ENCODE measurements at regions not wholly inside any gene's neighbourhood (a gene's known extent, or its start where the extent isn't known, plus 50 kb on each side); places are given as distances from the start of the nearest gene placed in this dataset.

DNA sequence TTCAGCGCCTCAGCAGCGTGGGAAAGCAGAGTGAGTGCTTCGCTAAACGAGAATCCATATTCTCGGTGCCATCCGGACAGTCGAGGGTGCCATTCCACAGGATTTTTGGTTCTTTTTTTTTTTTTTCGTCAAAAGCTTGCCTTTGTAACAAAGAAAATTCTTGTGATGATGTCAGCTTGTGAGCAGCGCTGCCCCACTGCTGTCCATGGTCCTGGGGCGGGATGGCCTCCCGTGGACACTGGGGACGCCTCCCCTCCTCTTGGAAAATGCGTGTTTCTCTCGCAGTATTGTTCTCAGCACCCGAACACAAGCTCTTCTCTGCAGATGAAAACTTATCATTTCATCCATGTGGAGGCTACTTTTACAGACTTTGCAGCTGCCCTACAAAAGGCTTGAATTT is 477.4 kb downstream of the TCERG1L start:
- H3K9me3 ChIP-seq (ENCODE audit: control insufficient read depth, low read length): no peaks in the 10 kb centered on the region
- H3K27me3 ChIP-seq (ENCODE audit: control insufficient read depth, insufficient read depth): no peaks in the 10 kb centered on the region
- H3K4me3 ChIP-seq (ENCODE audit: low read length): no peak overlapping the region
- DNase-seq (no peak), ATAC-seq (no peak)
- 74% methylated on average over 15 of the region's 15 CpGs for WGBS
- no peak overlapping the region for H3K27ac ChIP-seq (ENCODE audit: low read length)
- intact Hi-C loops (cut with DNase I): no loop called here
- no peaks in the 10 kb centered on the region for H3K4me1 ChIP-seq (ENCODE audit: control insufficient read depth, insufficient read depth, low read length)

DNA sequence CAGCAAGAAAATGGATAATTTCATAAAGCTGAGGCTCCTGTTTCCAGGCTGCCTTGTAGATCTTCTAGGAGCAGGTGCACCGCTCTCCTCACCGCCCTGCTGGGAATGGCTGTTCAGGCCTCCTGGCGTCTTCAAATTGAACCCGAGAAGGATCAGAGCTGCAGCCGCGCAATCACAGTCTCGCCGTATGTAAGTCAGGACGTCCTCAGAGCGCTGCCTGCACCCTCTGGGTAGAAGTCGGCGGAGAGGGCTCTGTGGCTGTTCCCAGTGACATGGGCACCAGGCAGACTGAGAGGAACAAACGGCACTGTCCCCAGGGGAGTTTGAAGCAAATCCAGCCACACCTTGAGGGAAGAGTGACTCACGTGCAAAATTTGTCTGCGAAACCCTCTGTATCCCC is 476.9 kb downstream of the TCERG1L start:
- intact Hi-C loops (cut with DNase I): no loop called here
- no peak for ATAC-seq

DNA sequence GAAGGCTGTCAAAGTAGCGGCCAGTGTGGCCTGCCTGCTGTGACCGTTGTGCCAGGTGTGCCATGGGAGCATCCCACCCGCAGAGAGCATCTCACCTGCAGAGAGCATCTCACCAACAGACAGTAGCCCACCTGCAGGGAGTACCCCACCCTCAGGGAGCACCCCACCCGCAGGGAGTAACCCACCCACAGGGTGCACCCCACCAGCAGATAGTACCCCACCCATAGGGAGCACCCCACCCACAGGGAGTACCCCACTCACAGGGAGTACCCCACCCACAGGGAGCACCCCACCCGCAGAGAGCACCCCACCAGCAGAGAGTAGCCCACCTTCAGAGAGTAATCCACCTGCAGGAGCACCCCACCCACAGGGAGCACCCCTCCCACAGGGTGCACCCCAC is 476.5 kb downstream of the TCERG1L start:
- 74% methylated on average over 5 of the region's 5 CpGs for WGBS
- no peaks in the 10 kb centered on the region for H3K9me3 ChIP-seq (ENCODE audit: control insufficient read depth, low read length)

More for the DNA sequence above, 476.9 kb downstream of the TCERG1L start:
- 89% methylated on average over 15 of the region's 15 CpGs for WGBS
- Histone ChIP-seq H3K4me3 (ENCODE audit: low read length) (no peak overlapping the region), H3K9me3 (ENCODE audit: control insufficient read depth, low read length) (no peaks in the 10 kb centered on the region), H3K27me3 (ENCODE audit: control insufficient read depth, insufficient read depth) (no peaks in the 10 kb centered on the region), H3K4me1 (ENCODE audit: control insufficient read depth, insufficient read depth, low read length) (no peaks in the 10 kb centered on the region), H3K27ac (ENCODE audit: low read length) (no peak overlapping the region)
- no peak for DNase-seq

DNA sequence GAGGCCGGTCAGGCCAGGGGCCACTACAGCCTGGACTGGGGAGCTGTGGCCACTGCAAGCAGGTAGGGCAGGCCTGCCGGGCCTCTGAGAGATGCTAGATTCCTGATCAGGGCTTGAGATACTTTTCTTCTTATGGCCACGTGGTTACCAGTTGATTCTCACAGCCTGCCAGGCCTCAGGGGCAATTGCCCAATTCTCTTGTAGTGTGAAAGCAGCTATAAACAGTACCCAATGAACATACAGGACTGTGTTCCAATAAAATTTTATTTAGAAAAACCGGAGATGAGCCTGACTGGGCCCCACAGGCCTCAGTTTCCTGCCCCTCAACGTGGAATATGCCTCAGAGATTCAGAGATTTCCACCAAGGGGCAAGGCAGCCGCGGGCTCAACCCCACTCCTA is 475.2 kb downstream of the TCERG1L start:
- Histone ChIP-seq H3K27me3 (ENCODE audit: control insufficient read depth, insufficient read depth) (no peaks in the 10 kb centered on the region), H3K9me3 (ENCODE audit: control insufficient read depth, low read length) (no peaks in the 10 kb centered on the region), H3K4me3 (ENCODE audit: low read length) (no peak overlapping the region), H3K27ac (ENCODE audit: low read length) (no peak overlapping the region), H3K4me1 (ENCODE audit: control insufficient read depth, insufficient read depth, low read length) (no peaks in the 10 kb centered on the region)
- no peak for ATAC-seq
- no peak for DNase-seq
- intact Hi-C loops (cut with DNase I): no loop called here
- WGBS: 78% methylated on average over 7 of the region's 7 CpGs

More for the DNA sequence above, 476.5 kb downstream of the TCERG1L start:
- H3K4me3 ChIP-seq (ENCODE audit: low read length): no peak overlapping the region
- no peaks in the 10 kb centered on the region for H3K27me3 ChIP-seq (ENCODE audit: control insufficient read depth, insufficient read depth)
- intact Hi-C loops (cut with DNase I): no loop called here
- H3K4me1 ChIP-seq (ENCODE audit: control insufficient read depth, insufficient read depth, low read length): no peaks in the 10 kb centered on the region
- no peak for DNase-seq
- H3K27ac ChIP-seq (ENCODE audit: low read length): no peak overlapping the region
- no peak for ATAC-seq

DNA sequence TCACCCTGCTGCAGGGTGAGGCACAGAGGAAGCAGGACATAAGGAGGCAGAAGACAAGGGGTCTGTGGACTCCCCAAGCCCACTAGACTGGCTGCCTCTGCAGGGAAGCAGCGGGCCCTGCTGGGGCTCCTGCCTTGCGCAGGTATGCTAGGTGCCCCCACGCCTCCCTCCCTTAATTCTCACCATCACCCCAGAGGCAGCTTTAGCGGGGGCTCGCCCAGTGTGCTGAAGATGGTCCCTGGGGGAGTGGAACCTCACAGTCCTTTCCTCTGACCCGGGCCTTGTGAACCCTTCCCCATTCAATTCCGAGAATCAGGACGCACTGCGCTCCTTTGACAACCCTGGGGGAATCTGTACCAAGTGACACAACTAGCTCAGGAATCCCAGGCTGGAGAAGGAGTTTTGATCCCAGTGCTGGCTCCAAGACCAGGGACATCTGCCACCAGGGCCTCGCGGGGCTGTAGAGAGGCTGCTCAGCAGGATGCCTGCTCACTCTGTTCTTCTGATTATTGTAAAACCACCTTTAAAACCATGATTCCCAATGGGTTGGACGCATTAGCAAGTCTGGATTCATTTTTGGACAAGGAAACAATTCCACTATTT is 468.4 kb downstream of the TCERG1L start:
- Histone ChIP-seq H3K27me3 (ENCODE audit: control insufficient read depth, insufficient read depth) (no peaks in the 10 kb centered on the region), H3K4me3 (ENCODE audit: low read length) (no peak overlapping the region), H3K27ac (ENCODE audit: low read length) (no peak overlapping the region), H3K4me1 (ENCODE audit: control insufficient read depth, insufficient read depth, low read length) (no peaks in the 10 kb centered on the region), H3K9me3 (ENCODE audit: control insufficient read depth, low read length) (no peaks in the 10 kb centered on the region)
- intact Hi-C loops (cut with DNase I): no loop called here
- ATAC-seq: no peak
- WGBS: 67% methylated on average over 12 of the region's 12 CpGs
- DNase-seq: no peak

DNA sequence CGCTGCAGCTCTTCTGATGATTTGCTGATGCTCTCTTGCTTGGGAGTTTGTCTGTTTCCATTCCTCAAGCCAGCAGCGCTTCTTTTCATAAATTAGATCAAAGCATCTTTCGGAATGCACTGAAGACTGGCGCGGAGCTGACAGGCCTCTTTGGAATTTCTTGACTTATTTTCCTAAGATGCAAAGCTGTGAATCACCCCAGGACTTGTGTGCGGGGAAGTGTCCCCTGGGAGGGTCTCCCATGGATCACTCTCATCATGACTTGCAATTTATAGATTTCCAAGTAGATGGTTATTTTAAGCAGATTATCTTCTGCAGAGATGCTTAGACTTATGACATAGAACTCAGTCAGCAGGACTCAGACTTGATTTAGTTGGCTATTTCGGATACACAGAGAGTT is 467.2 kb downstream of the TCERG1L start:
- intact Hi-C loops (cut with DNase I): no loop called here
- Histone ChIP-seq H3K27ac (ENCODE audit: low read length) (no peak overlapping the region), H3K4me3 (ENCODE audit: low read length) (no peak overlapping the region)

DNA sequence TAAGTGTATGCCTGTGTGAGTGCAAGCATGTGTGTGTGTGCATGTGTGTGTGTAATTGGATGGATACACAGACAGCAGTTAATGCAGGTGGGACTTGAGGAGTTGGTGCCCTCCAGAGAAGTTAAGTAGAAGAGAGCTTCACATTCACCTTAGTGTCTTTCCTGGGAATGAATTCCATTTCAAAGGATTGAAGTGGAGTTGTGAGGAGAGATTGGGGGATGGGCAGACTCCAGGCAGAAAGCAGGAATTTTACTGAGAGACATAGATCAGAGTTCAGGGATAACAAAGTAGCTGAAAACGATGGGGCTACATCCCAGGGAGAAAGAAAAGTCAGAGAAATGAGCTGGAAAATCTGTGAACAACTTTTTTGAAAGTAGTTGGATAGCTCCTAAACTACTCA is 464.4 kb downstream of the TCERG1L start:
- ATAC-seq (no peak), DNase-seq (no peak)
- intact Hi-C loops (cut with DNase I): no loop called here
- H3K4me3 ChIP-seq (ENCODE audit: low read length): no peak overlapping the region
- 13% methylated on average over 1 of the region's 1 CpG for WGBS
- no peaks in the 10 kb centered on the region for H3K4me1 ChIP-seq (ENCODE audit: control insufficient read depth, insufficient read depth, low read length)
- H3K27me3 ChIP-seq (ENCODE audit: control insufficient read depth, insufficient read depth): no peaks in the 10 kb centered on the region
- no peaks in the 10 kb centered on the region for H3K9me3 ChIP-seq (ENCODE audit: control insufficient read depth, low read length)
- no peak overlapping the region for H3K27ac ChIP-seq (ENCODE audit: low read length)

More for the DNA sequence above, 467.2 kb downstream of the TCERG1L start:
- no peaks in the 10 kb centered on the region for H3K27me3 ChIP-seq (ENCODE audit: control insufficient read depth, insufficient read depth)
- 66% methylated on average over 7 of the region's 7 CpGs for WGBS
- H3K9me3 ChIP-seq (ENCODE audit: control insufficient read depth, low read length): no peaks in the 10 kb centered on the region
- no peaks in the 10 kb centered on the region for H3K4me1 ChIP-seq (ENCODE audit: control insufficient read depth, insufficient read depth, low read length)
- no peak for ATAC-seq
- no peak for DNase-seq

DNA sequence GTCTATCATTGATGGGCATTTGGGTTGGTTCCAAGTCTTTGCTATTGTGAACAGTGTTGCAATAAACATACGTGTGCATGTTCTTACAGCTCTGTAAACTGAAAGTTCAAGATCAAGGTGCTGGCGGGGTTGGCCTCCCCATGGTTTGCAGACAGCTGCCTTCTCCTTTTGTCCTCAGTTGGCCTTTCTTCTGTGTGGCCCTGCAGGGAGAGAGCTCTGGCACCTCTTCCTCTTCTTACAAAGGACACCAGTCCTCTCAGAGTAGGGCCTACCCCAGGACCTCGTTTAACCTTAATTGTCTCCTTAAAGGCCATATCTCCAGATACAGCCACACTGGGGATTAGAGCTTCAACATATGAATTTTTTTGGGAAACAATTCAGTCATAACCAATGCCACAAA is 462.7 kb downstream of the TCERG1L start:
- Histone ChIP-seq H3K4me1 (ENCODE audit: control insufficient read depth, insufficient read depth, low read length) (no peaks in the 10 kb centered on the region), H3K4me3 (ENCODE audit: low read length) (no peak overlapping the region), H3K27ac (ENCODE audit: low read length) (no peak overlapping the region), H3K27me3 (ENCODE audit: control insufficient read depth, insufficient read depth) (no peaks in the 10 kb centered on the region), H3K9me3 (ENCODE audit: control insufficient read depth, low read length) (no peaks in the 10 kb centered on the region)
- no peak for DNase-seq
- no peak for ATAC-seq
- 75% methylated on average over 3 of the region's 3 CpGs for WGBS
- intact Hi-C loops (cut with DNase I): no loop called here

DNA sequence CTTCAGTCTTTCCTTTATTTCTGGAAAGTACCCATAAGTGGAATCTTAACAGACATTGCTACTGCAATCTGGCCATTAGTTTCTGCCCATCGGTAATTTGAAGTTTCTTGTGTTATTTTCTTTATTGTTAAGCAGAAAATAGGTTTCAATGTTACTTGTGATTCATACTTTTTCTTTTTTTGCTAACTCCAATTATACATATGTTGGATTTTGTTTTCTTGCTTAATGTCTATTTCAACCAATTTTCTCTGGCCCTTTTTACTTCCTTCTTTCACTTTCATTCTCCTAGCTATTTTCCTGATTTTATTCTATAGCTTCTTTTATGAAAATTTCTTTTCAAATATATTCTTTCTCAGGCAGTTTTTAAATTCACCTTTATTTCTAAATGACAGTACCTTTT is 457.4 kb downstream of the TCERG1L start:
- 30% methylated on average over 1 of the region's 1 CpG for WGBS
- no peaks in the 10 kb centered on the region for H3K4me1 ChIP-seq (ENCODE audit: control insufficient read depth, insufficient read depth, low read length)
- H3K9me3 ChIP-seq (ENCODE audit: control insufficient read depth, low read length): no peaks in the 10 kb centered on the region
- no peak for ATAC-seq
- H3K27ac ChIP-seq (ENCODE audit: low read length): no peak overlapping the region
- DNase-seq: no peak
- H3K27me3 ChIP-seq (ENCODE audit: control insufficient read depth, insufficient read depth): no peaks in the 10 kb centered on the region
- intact Hi-C loops (cut with DNase I): no loop called here
- no peak overlapping the region for H3K4me3 ChIP-seq (ENCODE audit: low read length)

DNA sequence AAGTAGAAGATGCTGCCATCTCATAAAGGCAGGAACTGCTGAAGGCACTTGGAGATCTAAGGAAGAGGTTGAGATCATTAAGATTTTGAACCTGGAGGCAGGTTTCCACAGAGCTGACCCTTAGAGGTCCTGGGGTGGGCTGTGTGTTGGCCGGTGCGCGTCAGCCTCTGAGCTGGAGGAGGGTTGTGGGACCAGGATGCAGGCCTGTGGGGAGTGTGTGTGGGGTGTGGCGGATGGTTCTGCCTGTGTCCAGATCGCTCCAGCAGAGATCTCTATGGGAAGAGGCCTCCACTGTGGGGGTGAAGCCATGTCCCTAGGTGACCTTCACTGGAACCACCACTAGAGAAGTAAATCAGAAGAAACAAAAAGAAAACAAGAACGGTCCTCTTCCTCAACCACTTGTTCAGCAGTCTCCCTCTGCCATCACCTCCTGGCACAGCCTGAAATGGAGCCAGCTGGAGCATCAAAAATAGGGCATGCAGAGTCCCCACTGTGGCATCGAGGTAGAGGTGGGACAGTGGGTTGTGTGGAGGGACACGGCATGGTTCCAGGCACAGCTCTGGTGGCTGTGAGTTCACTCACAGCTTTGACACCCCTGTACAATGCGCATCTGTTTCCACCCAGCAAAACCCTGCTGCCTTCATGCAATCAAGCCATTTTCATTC is 453.8 kb downstream of the TCERG1L start:
- WGBS: 83% methylated on average over 9 of the region's 9 CpGs

DNA sequence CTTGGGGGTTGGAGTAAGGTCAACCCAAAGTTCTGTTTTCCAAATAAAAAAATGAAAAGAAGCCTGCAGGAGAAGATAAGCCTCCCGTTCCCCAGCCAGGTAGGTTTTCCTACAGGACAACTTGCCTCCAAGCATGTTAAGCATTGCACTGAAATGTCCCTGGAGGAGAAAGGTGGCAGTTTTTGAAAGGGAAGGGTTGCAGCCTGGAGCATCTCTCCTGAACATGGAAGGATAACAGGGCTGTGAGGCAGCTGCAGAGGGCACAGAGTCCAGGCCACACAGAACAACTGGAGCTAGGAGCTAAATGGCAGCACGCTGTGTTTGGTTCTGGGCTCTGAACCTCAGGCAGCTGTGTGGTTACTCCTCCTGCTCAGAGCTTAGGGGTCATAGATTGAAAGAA is 452.9 kb downstream of the TCERG1L start:
- no peak for ATAC-seq
- Histone ChIP-seq H3K27me3 (ENCODE audit: control insufficient read depth, insufficient read depth) (no peaks in the 10 kb centered on the region), H3K4me1 (ENCODE audit: control insufficient read depth, insufficient read depth, low read length) (no peaks in the 10 kb centered on the region), H3K27ac (ENCODE audit: low read length) (no peak overlapping the region), H3K4me3 (ENCODE audit: low read length) (no peak overlapping the region), H3K9me3 (ENCODE audit: control insufficient read depth, low read length) (no peaks in the 10 kb centered on the region)
- no peak for DNase-seq
- 58% methylated on average over 2 of the region's 2 CpGs for WGBS
- intact Hi-C loops (cut with DNase I): no loop called here

More for the DNA sequence above, 453.8 kb downstream of the TCERG1L start:
- H3K27ac ChIP-seq (ENCODE audit: low read length): no peak overlapping the region
- H3K4me1 ChIP-seq (ENCODE audit: control insufficient read depth, insufficient read depth, low read length): no peaks in the 10 kb centered on the region
- no peak overlapping the region for H3K4me3 ChIP-seq (ENCODE audit: low read length)
- ATAC-seq (no peak), DNase-seq (no peak)
- intact Hi-C loops (cut with DNase I): no loop called here
- no peaks in the 10 kb centered on the region for H3K27me3 ChIP-seq (ENCODE audit: control insufficient read depth, insufficient read depth)
- H3K9me3 ChIP-seq (ENCODE audit: control insufficient read depth, low read length): no peaks in the 10 kb centered on the region

DNA sequence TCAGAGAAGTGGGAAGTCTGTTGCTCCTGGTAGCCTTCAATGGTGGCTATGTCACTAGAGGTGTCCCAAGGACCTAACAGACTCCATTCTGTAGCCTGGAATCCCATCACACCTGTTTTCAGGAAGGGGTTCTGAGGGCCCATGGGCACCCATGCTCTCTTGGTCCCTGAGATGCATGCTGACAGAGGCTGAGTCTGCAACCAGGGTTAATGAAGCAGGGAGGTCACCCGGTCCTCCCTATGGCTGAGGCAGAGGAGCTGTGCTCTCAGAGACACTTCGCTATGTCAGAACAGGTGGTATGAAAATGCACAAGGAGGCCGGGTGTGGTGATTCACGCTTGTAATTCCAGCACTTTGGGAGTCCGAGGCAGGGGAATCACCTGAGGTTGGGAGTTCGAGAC is 452.1 kb downstream of the TCERG1L start:
- WGBS: 79% methylated on average over 6 of the region's 6 CpGs
- Histone ChIP-seq H3K27ac (ENCODE audit: low read length) (no peak overlapping the region), H3K9me3 (ENCODE audit: control insufficient read depth, low read length) (no peaks in the 10 kb centered on the region), H3K4me1 (ENCODE audit: control insufficient read depth, insufficient read depth, low read length) (no peaks in the 10 kb centered on the region), H3K4me3 (ENCODE audit: low read length) (no peak overlapping the region), H3K27me3 (ENCODE audit: control insufficient read depth, insufficient read depth) (no peaks in the 10 kb centered on the region)
- ATAC-seq: no peak
- DNase-seq: no peak
- intact Hi-C loops (cut with DNase I): no loop called here
